Esophagus (tissue), 2 donors: ENCODE measurements at regions not wholly inside any gene's neighbourhood (a gene's known extent, or its start where the extent isn't known, plus 50 kb on each side); places are given as distances from the start of the nearest gene placed in this dataset.
"Not testable (repeated sequence)": the region's sequence is repeated elsewhere in the genome, so short reads cannot be mapped to it uniquely, and the experiment has no call there.

Source experiments
- H3K27ac ChIP-seq, 2 donors: one replicate each; pipeline ENCODE4 v1.5.1; 2013; ENCODE audit warnings: low read depth in 2 of 2, mild to moderate bottlenecking in 2 of 2, inconsistent platforms in 1 of 2, low read length in 1 of 2, moderate library complexity in 1 of 2
- H3K27me3 ChIP-seq, 2 donors: one replicate each; pipeline ENCODE4 v1.6.1; 2013; ENCODE audit warnings: low read length in 2 of 2, control low read depth in 1 of 2, mild to moderate bottlenecking in 1 of 2; ENCODE audit not compliant: insufficient read depth in 2 of 2, control insufficient read depth in 1 of 2
- H3K36me3 ChIP-seq, 2 donors: one replicate each; pipeline ENCODE4 v1.6.1; 2013; ENCODE audit warnings: low read length in 1 of 2; ENCODE audit not compliant: control insufficient read depth in 2 of 2, insufficient read depth in 2 of 2
- H3K4me1 ChIP-seq, 2 donors: one replicate each; pipeline ENCODE4 v1.6.1; 2013; ENCODE audit warnings: low read length in 1 of 2; ENCODE audit not compliant: control insufficient read depth in 2 of 2, insufficient read depth in 2 of 2
- H3K4me3 ChIP-seq, 2 donors: one replicate each; pipeline ENCODE4 v1.5.1; 2013; ENCODE audit warnings: low read length in 2 of 2, mild to moderate bottlenecking in 2 of 2, low read depth in 1 of 2, moderate library complexity in 1 of 2
- H3K9me3 ChIP-seq, 2 donors: one replicate each; pipeline ENCODE4 v1.6.1; 2013; ENCODE audit warnings: mild to moderate bottlenecking in 2 of 2, low read depth in 1 of 2, low read length in 1 of 2, moderate library complexity in 1 of 2; ENCODE audit not compliant: control insufficient read depth in 2 of 2, insufficient read depth in 1 of 2
- WGBS, 2 donors: extraction: QIAGEN DNeasy Blood & Tissue Kit; methylation state at CpG; one replicate each; pipeline ENCODE4 v1.1.7; 2013; 5-methylcytosine and 5-hydroxymethylcytosine counted together
- donor health status: healthy with polysubstance abuse.
- donor health status: Bipolar disorder and iron deficiency.

- 45 to 47% methylated on average over 1 of the region's 1 CpG for whole genome bisulfite sequencing, 2 donors
- H3K4me3 ChIP-seq: no peak overlapping the region
- no peak overlapping the region for H3K27ac ChIP-seq
- H3K4me1 ChIP-seq: no peaks in the 10 kb centered on the region
- H3K36me3 ChIP-seq: no peaks in the 10 kb centered on the region
- H3K9me3 ChIP-seq: no peaks in the 10 kb centered on the region
- H3K27me3 ChIP-seq: no peaks in the 10 kb centered on the region
These were observed 1401.6 kb downstream of the ADGRL3 start for GRCh38 chr4:62601737-62602136.

GRCh38 chr4:62595265-62595664 is 1395.1 kb downstream of the ADGRL3 start:
- H3K9me3 ChIP-seq, H3K27me3 ChIP-seq, H3K36me3 ChIP-seq, H3K4me3 ChIP-seq, H3K27ac ChIP-seq, H3K4me1 ChIP-seq: not testable (repeated sequence)
- WGBS, 2 donors: 62 to 71% methylated on average over 12 of the region's 12 CpGs

- Histone ChIP-seq H3K4me1 (no peaks in the 10 kb centered on the region), H3K36me3 (no peaks in the 10 kb centered on the region), H3K27ac (no peak overlapping the region), H3K4me3 (no peak overlapping the region), H3K27me3 (no peaks in the 10 kb centered on the region), H3K9me3 (no peaks in the 10 kb centered on the region)
- 81 to 89% methylated on average over 2 of the region's 2 CpGs for WGBS, 2 donors
These were observed 1391.6 kb downstream of the ADGRL3 start for GRCh38 chr4:62591756-62592155.

GRCh38 chr4:62588671-62589070 is 1388.5 kb downstream of the ADGRL3 start:
- Histone ChIP-seq H3K36me3 (no peaks in the 10 kb centered on the region), H3K4me1 (no peaks in the 10 kb centered on the region), H3K27ac (no peak overlapping the region), H3K27me3 (no peaks in the 10 kb centered on the region), H3K4me3 (no peak overlapping the region), H3K9me3 (no peaks in the 10 kb centered on the region)
- 86% methylated on average over 1 of the region's 1 CpG for WGBS, 2 donors

- no peaks in the 10 kb centered on the region for H3K36me3 ChIP-seq
- no peaks in the 10 kb centered on the region for H3K4me1 ChIP-seq
- H3K27ac ChIP-seq: no peak overlapping the region
- no peak overlapping the region for H3K4me3 ChIP-seq
- H3K27me3 ChIP-seq: no peaks in the 10 kb centered on the region
- H3K9me3 ChIP-seq: no peaks in the 10 kb centered on the region
- WGBS, 2 donors: 69 to 74% methylated on average over 4 of the region's 4 CpGs
These were observed 1371.4 kb downstream of the ADGRL3 start for GRCh38 chr4:62571494-62571893.

- Histone ChIP-seq H3K36me3 (no peaks in the 10 kb centered on the region), H3K4me1 (no peaks in the 10 kb centered on the region), H3K27me3 (no peaks in the 10 kb centered on the region), H3K9me3 (no peaks in the 10 kb centered on the region), H3K27ac (no peak overlapping the region), H3K4me3 (no peak overlapping the region)
These were observed 1360.7 kb downstream of the ADGRL3 start for GRCh38 chr4:62560858-62561257.

- no peaks in the 10 kb centered on the region for H3K36me3 ChIP-seq
- 69 to 78% methylated on average over 2 of the region's 2 CpGs for WGBS, 2 donors
- H3K27me3 ChIP-seq: no peaks in the 10 kb centered on the region
- no peaks in the 10 kb centered on the region for H3K9me3 ChIP-seq
- no peak overlapping the region for H3K27ac ChIP-seq
- H3K4me3 ChIP-seq: no peak overlapping the region
- no peaks in the 10 kb centered on the region for H3K4me1 ChIP-seq
These were observed 1350.0 kb downstream of the ADGRL3 start for GRCh38 chr4:62550121-62550520.

- Histone ChIP-seq H3K9me3 (no peaks in the 10 kb centered on the region), H3K4me3 (no peak overlapping the region), H3K36me3 (no peaks in the 10 kb centered on the region), H3K27me3 (no peaks in the 10 kb centered on the region), H3K27ac (no peak overlapping the region), H3K4me1 (no peaks in the 10 kb centered on the region)
- WGBS, 2 donors: 89 to 90% methylated on average over 1 of the region's 1 CpG
These were observed 1349.5 kb downstream of the ADGRL3 start for GRCh38 chr4:62549601-62550000.

- Histone ChIP-seq H3K4me1 (no peaks in the 10 kb centered on the region), H3K36me3 (no peaks in the 10 kb centered on the region), H3K27me3 (no peaks in the 10 kb centered on the region), H3K27ac (no peak overlapping the region), H3K9me3 (no peaks in the 10 kb centered on the region), H3K4me3 (no peak overlapping the region)
These were observed 1348.6 kb downstream of the ADGRL3 start for GRCh38 chr4:62548765-62549164.

- 63 to 70% methylated on average over 13 of the region's 13 CpGs for whole genome bisulfite sequencing, 2 donors
- H3K27me3 ChIP-seq: no peaks in the 10 kb centered on the region
- H3K27ac ChIP-seq: no peak overlapping the region
- no peaks in the 10 kb centered on the region for H3K4me1 ChIP-seq
- no peaks in the 10 kb centered on the region for H3K9me3 ChIP-seq
- no peak overlapping the region for H3K4me3 ChIP-seq
- no peaks in the 10 kb centered on the region for H3K36me3 ChIP-seq
These were observed 1348.0 kb downstream of the ADGRL3 start for GRCh38 chr4:62548108-62548524.
